ENCODE measurements at regions not wholly inside any gene's neighbourhood (a gene's known extent, or its start where the extent isn't known, plus 50 kb on each side); places are given as distances from the start of the nearest gene placed in this dataset.

- Histone ChIP-seq H3K27ac (ENCODE audit: low read length) (no peak overlapping the region), H3K36me3 (ENCODE audit: insufficient read depth, low read length) (no peaks in the 10 kb centered on the region), H4K20me1 (ENCODE audit: insufficient read depth) (no peaks in the 10 kb centered on the region), H3K27me3 (ENCODE audit: insufficient read depth, low read depth, low read length) (no peaks in the 10 kb centered on the region), H3K9me2 (ENCODE audit: insufficient read depth, low read length) (no peaks in the 10 kb centered on the region), H3K4me3 (ENCODE audit: low read length) (no peak overlapping the region), H3K9ac (ENCODE audit: low read length) (no peak overlapping the region), H3F3A (ENCODE audit: insufficient read depth, low read length, poor library complexity, severe bottlenecking) (no peaks in the 10 kb centered on the region), H3K4me2 (ENCODE audit: low read length) (no peak overlapping the region), H2AFZ (ENCODE audit: low read depth, low read length) (no peak overlapping the region), H3K9me3 (ENCODE audit: low read length) (no peaks in the 10 kb centered on the region), H3K79me2 (replicated peaks; ENCODE audit: insufficient read depth, low read length) (no peaks in the 10 kb centered on the region)
- TF ChIP-seq RAD21 (conservative IDR thresholded peaks at IDR 0.05) (no peak), REST (IDR thresholded peaks at IDR 0.05; ENCODE audit: borderline replicate concordance) (no peak), EP300 (conservative IDR thresholded peaks at IDR 0.05; ENCODE audit: poor library complexity, severe bottlenecking) (no peak), POLR2AphosphoS5 (IDR thresholded peaks at IDR 0.05) (no peak), TAF1 (IDR thresholded peaks at IDR 0.05; ENCODE audit: low read depth) (no peak), SMC3 (conservative IDR thresholded peaks at IDR 0.05; ENCODE audit: poor library complexity) (no peak), MXI1 (conservative IDR thresholded peaks at IDR 0.05; ENCODE audit: poor library complexity, severe bottlenecking) (no peak), EZH2 (IDR thresholded peaks at IDR 0.05; ENCODE audit: borderline replicate concordance, insufficient read depth, low read length, poor library complexity, severe bottlenecking) (no peak), CTCF (IDR thresholded peaks at IDR 0.05; ENCODE audit: poor library complexity, severe bottlenecking) (no peak)
These were observed 426.0 kb downstream of the GALC start for GRCh38 chr14:87566991-87567390.

- Histone ChIP-seq H3K9ac (ENCODE audit: low read length) (no peak overlapping the region), H3K9me3 (ENCODE audit: low read length) (peaks cover 6% of the 10 kb centered on the region), H3F3A (ENCODE audit: insufficient read depth, low read length, poor library complexity, severe bottlenecking) (no peaks in the 10 kb centered on the region), H4K20me1 (ENCODE audit: insufficient read depth) (no peaks in the 10 kb centered on the region), H3K27ac (ENCODE audit: low read length) (no peak overlapping the region), H3K36me3 (ENCODE audit: insufficient read depth, low read length) (no peaks in the 10 kb centered on the region), H3K79me2 (replicated peaks; ENCODE audit: insufficient read depth, low read length) (no peaks in the 10 kb centered on the region), H3K9me2 (ENCODE audit: insufficient read depth, low read length) (no peaks in the 10 kb centered on the region), H3K4me3 (ENCODE audit: low read length) (no peak overlapping the region), H3K4me2 (ENCODE audit: low read length) (no peak overlapping the region), H3K27me3 (ENCODE audit: insufficient read depth, low read depth, low read length) (no peaks in the 10 kb centered on the region), H2AFZ (ENCODE audit: low read depth, low read length) (no peak overlapping the region)
- TF ChIP-seq EZH2 (IDR thresholded peaks at IDR 0.05; ENCODE audit: borderline replicate concordance, insufficient read depth, low read length, poor library complexity, severe bottlenecking) (no peak), SMC3 (conservative IDR thresholded peaks at IDR 0.05; ENCODE audit: poor library complexity) (no peak), CTCF (IDR thresholded peaks at IDR 0.05; ENCODE audit: poor library complexity, severe bottlenecking) (no peak), RAD21 (conservative IDR thresholded peaks at IDR 0.05) (no peak), MXI1 (conservative IDR thresholded peaks at IDR 0.05; ENCODE audit: poor library complexity, severe bottlenecking) (no peak), POLR2AphosphoS5 (IDR thresholded peaks at IDR 0.05) (no peak), EP300 (conservative IDR thresholded peaks at IDR 0.05; ENCODE audit: poor library complexity, severe bottlenecking) (no peak), REST (IDR thresholded peaks at IDR 0.05; ENCODE audit: borderline replicate concordance) (no peak), TAF1 (IDR thresholded peaks at IDR 0.05; ENCODE audit: low read depth) (no peak)
These were observed 445.4 kb downstream of the GALC start for GRCh38 chr14:87547536-87547935.
